Activated T-cell treated with anti-CD3 and anti-CD28 coated beads for 48 hours (primary cell): ENCODE measurements at regions not wholly inside any gene's neighbourhood (a gene's known extent, or its start where the extent isn't known, plus 50 kb on each side); places are given as distances from the start of the nearest gene placed in this dataset.
"Not testable (repeated sequence)": the region's sequence is repeated elsewhere in the genome, so short reads cannot be mapped to it uniquely, and the experiment has no call there.

Source experiments
- DNase-seq: peaks from one replicate; pipeline ENCODE4 v3.0.0-alpha.2; 2020; ENCODE audit warnings: low read depth

GRCh38 chr2:8121022-8121825, 560.6 kb upstream of the ID2 start:
- DNase-seq = no peak

DNA sequence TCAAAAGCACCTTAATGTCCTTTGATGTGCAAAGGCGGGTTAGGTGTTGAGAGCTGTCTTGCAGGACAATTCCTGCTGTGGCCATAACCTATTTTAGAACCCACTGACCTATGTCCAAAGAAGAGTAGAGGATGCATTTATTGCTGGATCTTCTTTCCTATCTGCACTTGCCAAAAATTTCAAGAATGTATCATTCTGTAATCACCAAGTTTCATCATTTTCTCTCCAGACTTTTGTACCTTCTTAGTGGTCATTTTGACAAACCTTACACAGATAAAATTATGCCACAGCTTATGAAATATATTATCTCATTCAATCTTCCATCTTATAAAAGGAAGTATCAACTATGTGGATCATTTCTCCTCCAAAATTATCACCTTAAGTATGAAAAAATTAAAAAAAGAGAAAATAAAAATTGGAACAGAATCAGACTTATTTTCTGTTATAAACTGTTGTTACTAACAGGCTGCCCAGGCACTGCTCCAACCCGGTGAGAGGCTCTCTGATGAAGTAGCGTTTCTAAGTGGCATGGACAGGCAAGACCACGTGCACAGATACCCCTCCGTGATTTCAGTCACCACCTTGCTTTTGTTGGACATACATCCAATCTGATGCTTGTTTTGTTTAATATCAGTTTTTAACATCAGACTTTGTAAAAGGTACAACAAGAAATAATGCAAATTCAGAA, 559.9 kb upstream of the ID2 start:
- no peak for DNase-seq

GRCh38 chr2:8122520-8122919, 559.3 kb upstream of the ID2 start:
- DNase-seq = no peak

GRCh38 chr2:8123464-8123863, 558.4 kb upstream of the ID2 start:
- no peak for DNase-seq

DNA sequence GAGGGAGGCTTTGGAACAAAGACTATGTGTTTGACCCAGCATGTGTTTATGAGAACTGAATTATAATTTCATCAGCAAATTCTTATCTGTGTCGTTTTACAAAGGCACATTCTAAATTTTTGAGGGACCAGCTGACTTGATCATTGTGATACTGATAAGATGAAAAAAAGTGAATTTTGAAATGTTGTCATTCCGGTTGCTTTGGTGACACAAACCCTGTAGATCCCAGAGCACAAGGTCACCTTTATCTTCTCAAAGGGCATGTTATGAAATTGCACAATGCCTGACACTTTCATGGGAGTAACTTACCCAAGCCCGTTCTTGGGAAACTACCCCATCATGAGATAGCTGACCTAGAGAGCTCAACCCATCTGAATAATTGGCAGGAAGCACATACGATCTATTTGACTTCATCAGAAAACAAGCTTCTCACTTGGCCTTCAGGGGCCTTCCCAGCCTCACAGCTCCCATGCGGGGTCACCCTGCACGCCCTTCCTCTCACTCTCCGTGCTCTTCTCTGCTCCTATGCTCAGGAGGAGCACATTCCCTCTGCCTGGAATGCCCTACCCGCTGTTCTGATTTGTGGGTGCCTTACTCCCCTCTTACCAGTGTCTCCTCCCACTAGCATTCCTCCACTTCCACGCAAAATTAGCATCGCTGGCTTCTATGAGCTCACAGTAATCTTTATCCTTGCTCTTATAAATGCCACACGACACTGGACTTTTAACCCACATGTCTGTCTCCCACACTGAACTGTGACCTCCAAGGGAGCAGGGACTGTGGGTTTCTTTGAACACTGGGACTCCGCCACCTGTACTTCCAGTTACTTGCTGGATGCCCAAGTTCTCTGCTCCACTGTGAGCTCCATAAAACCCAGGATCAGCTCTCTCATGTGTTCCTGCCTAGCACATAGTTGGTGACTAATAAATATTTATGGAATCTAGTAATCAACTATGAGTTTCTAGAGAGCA, 555.8 kb upstream of the ID2 start:
- no peak for DNase-seq

DNA sequence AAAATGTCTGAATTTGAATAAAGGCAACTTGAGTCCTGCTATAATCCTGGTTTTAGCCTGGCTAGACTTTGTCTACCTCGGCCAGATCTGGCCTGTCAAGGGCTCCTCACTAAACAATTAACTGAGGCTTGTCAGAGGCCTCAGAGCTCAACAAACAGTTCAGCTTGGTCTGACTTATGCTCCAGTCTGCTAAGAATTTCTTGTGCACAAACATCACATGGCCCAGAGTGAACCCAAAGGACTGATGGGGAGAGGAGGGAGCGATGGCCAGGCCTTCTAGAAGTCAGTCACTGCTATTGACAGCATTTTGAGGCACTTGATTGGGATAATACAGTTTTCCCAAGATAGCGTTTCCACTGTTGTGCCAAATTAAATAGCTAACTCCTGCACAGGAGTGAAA, 555.1 kb upstream of the ID2 start:
- no peak for DNase-seq

GRCh38 chr2:8131423-8131822, 550.4 kb upstream of the ID2 start:
- DNase-seq = not testable (repeated sequence)

GRCh38 chr2:8132351-8132831, 549.5 kb upstream of the ID2 start:
- DNase-seq = no peak

- DNase-seq = no peak
Measured at GRCh38 chr2:8132879-8133278, 549.0 kb upstream of the ID2 start.

DNA sequence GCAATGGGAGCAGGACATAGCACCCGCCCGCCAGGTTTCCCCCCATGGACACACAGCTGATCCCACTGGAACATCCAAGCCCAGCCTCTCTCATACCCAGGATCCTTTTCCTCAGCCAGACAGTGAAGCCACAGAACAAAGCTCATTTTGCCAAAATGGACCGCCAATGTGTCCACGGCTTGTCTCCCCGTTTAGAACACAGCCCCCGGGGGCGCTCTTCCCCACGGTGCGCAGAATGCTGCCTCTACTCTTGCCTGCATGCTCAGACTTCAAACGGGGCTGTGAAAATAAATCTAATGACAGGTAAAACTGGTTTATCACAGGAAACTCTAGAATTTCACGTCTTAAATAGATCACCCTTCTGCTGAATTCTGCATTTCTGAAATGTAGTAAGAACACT, 548.5 kb upstream of the ID2 start:
- no peak for DNase-seq

GRCh38 chr2:8133913-8134472, 547.9 kb upstream of the ID2 start:
- no peak for DNase-seq

GRCh38 chr2:8134473-8134932, 547.4 kb upstream of the ID2 start:
- DNase-seq = no peak

GRCh38 chr2:8134985-8135682, 546.7 kb upstream of the ID2 start:
- no peak for DNase-seq

GRCh38 chr2:8137801-8138200, 544.1 kb upstream of the ID2 start:
- no peak for DNase-seq

- no peak for DNase-seq
Measured at GRCh38 chr2:8138525-8138922, 543.3 kb upstream of the ID2 start.

GRCh38 chr2:8138923-8139667, 542.8 kb upstream of the ID2 start:
- DNase-seq = no peak

- no peak for DNase-seq
Measured at GRCh38 chr2:8139668-8140200, 542.1 kb upstream of the ID2 start.

DNA sequence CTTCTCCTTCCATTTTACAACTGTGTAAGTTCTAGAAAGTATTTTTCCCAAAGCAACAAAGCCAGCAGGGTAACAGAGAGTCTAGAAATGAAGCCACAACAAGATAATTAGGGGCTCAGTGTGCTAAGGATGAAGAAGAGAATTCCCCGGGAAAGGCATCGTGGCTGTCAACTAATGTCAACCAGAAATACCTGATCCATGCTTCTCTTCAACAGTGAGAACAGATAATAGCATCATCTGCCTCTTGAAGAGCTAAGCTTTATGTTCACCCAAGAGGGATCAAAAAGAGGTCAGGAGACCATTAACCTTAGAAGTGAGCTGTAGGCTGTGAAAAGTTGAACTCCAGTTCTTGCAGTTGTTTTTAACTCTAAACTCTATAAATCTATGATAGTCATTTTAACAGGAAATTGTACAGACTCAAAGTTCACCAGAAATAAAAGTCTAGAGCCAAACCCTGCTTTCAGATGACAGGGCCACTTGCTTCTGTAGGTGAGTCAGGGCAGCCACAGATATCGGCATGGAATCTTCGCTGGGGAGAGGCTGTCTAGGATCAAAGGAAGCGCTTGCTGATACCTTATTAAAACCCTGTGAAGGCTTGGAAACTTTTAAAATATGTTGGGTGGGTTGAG, 540.7 kb upstream of the ID2 start:
- no peak for DNase-seq

DNA sequence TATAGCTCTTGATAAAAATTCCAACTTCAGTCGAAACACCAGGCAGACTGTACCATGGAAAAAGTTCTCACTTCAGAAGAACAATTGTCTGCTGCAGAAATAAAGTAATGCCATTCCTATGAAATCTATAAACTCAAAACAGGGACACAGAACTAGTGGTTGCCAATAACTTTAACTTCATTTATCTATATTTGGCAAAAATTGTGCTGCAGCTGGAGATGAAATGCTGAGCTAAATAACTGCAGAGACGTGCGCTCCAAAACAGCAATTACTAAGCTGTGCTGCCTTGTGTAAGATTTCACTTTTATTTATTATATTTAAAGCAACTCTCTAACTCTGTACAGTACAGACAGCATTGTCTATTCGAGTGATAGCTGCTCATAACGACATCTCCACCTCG, 540.1 kb upstream of the ID2 start:
- no peak for DNase-seq

DNA sequence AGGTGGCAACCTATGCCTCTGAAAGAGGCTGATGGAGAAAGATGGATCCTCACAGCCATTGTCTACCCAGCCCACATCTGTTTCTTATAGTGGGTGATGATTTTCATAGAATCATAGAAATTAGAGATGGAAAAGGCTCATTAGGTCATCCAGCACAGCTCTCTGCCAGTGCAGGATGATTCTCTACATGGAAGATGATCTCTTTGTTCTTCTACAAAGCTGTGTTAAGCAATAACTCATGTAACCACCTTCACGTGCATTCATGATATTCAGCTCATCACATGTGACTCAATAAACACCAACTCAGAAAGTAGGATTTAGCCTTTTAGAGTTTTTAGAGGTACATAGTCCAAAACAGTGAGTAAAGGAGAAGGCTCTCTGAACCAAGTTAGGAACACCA, 539.4 kb upstream of the ID2 start:
- no peak for DNase-seq
